ENCODE measurements at regions not wholly inside any gene's neighbourhood (a gene's known extent, or its start where the extent isn't known, plus 50 kb on each side); places are given as distances from the start of the nearest gene placed in this dataset.
"Not testable (repeated sequence)": the region's sequence is repeated elsewhere in the genome, so short reads cannot be mapped to it uniquely, and the experiment has no call there.

- no peak for DNase-seq (ENCODE audit: low spot score)
Measured at GRCh38 chr2:49804111-49804510, 649.8 kb upstream of the FSHR start.

GRCh38 chr2:49801898-49802450 is 647.7 kb upstream of the FSHR start:
- DNase-seq (ENCODE audit: low spot score): no peak

- DNase-seq (ENCODE audit: low spot score): no peak
Measured at GRCh38 chr2:49798570-49798969, 644.3 kb upstream of the FSHR start.

GRCh38 chr2:49796266-49796665 is 642.0 kb upstream of the FSHR start:
- DNase-seq (ENCODE audit: low spot score): no peak

GRCh38 chr2:49794396-49794795 is 640.1 kb upstream of the FSHR start:
- no peak for DNase-seq (ENCODE audit: low spot score)

GRCh38 chr2:49788300-49788699 is 634.0 kb upstream of the FSHR start:
- DNase-seq (ENCODE audit: low spot score): no peak

GRCh38 chr2:49780949-49781348 is 626.6 kb upstream of the FSHR start:
- no peak for DNase-seq (ENCODE audit: low spot score)

GRCh38 chr2:49772299-49772970 is 618.1 kb upstream of the FSHR start:
- no peak for DNase-seq (ENCODE audit: low spot score)

- DNase-seq (ENCODE audit: low spot score): no peak
Measured at GRCh38 chr2:49770919-49771318, 616.6 kb upstream of the FSHR start.

GRCh38 chr2:49767316-49767715 is 613.0 kb upstream of the FSHR start:
- DNase-seq (ENCODE audit: low spot score): no peak

- DNase-seq (ENCODE audit: low spot score): no peak
Measured at GRCh38 chr2:49755777-49756176, 601.5 kb upstream of the FSHR start.

- no peak for DNase-seq (ENCODE audit: low spot score)
Measured at GRCh38 chr2:49754381-49754780, 600.1 kb upstream of the FSHR start.

GRCh38 chr2:49753344-49753985 is 599.1 kb upstream of the FSHR start:
- DNase-seq (ENCODE audit: low spot score): no peak

- no peak for DNase-seq (ENCODE audit: low spot score)
Measured at GRCh38 chr2:49737606-49738005, 583.3 kb upstream of the FSHR start.

GRCh38 chr2:49732924-49733323 is 578.6 kb upstream of the FSHR start:
- DNase-seq (ENCODE audit: low spot score): not testable (repeated sequence)

- DNase-seq (ENCODE audit: low spot score): no peak
Measured at GRCh38 chr2:49719241-49719640, 564.9 kb upstream of the FSHR start.

- no peak for DNase-seq (ENCODE audit: low spot score)
Measured at GRCh38 chr2:49715597-49715996, 561.3 kb upstream of the FSHR start.

- DNase-seq (ENCODE audit: low spot score): no peak
Measured at GRCh38 chr2:49714454-49714853, 560.1 kb upstream of the FSHR start.

- no peak for DNase-seq (ENCODE audit: low spot score)
Measured at GRCh38 chr2:49702740-49703139, 548.4 kb upstream of the FSHR start.

- DNase-seq (ENCODE audit: low spot score): no peak
Measured at GRCh38 chr2:49693961-49694360, 539.6 kb upstream of the FSHR start.

GRCh38 chr2:49692022-49692421 is 537.7 kb upstream of the FSHR start:
- DNase-seq (ENCODE audit: low spot score): not testable (repeated sequence)

GRCh38 chr2:49687918-49688317 is 533.6 kb upstream of the FSHR start:
- DNase-seq (ENCODE audit: low spot score): no peak

- DNase-seq (ENCODE audit: low spot score): no peak
Measured at GRCh38 chr2:49686897-49687442, 532.7 kb upstream of the FSHR start.
